ENCODE measurements at regions not wholly inside any gene's neighbourhood (a gene's known extent, or its start where the extent isn't known, plus 50 kb on each side); places are given as distances from the start of the nearest gene placed in this dataset.
A peak's percentile ranks its signal among the peaks of the same experiment; 100 is the strongest.
"Not testable (repeated sequence)": the region's sequence is repeated elsewhere in the genome, so short reads cannot be mapped to it uniquely, and the experiment has no call there.

GRCh38 chr9:115687356-115687755 is 466.2 kb upstream of the PAPPA start:
- H3K27ac ChIP-seq (ENCODE audit: poor library complexity, severe bottlenecking), result no peak overlapping the region
- ATAC-seq (ENCODE audit: low read depth), result no peak

GRCh38 chr9:115689331-115689730 is 464.3 kb upstream of the PAPPA start:
- no peak for TF ChIP-seq CTCF (IDR thresholded peaks at IDR 0.05; ENCODE audit: poor library complexity, severe bottlenecking)
- Histone ChIP-seq H3K27me3 (ENCODE audit: insufficient read depth, poor library complexity, severe bottlenecking) (no peaks in the 10 kb centered on the region), H3K36me3 (ENCODE audit: low read depth) (no peaks in the 10 kb centered on the region), H3K4me3 (ENCODE audit: severe bottlenecking) (no peak overlapping the region), H3K27ac (ENCODE audit: poor library complexity, severe bottlenecking) (peak overlapping the region; percentile 92), H3K4me1 (ENCODE audit: insufficient read depth, poor library complexity, severe bottlenecking) (peaks cover 27% of the 10 kb centered on the region), H3K9me3 (ENCODE audit: severe bottlenecking) (no peaks in the 10 kb centered on the region)
- no peak for DNase-seq (ENCODE audit: low spot score)
- no peak for ATAC-seq (ENCODE audit: low read depth)

More at GRCh38 chr9:115687356-115687755, 466.2 kb upstream of the PAPPA start:
- Histone ChIP-seq H3K4me1 (ENCODE audit: insufficient read depth, poor library complexity, severe bottlenecking) (peaks cover 26% of the 10 kb centered on the region), H3K4me3 (ENCODE audit: severe bottlenecking) (no peak overlapping the region), H3K36me3 (ENCODE audit: low read depth) (no peaks in the 10 kb centered on the region; the same call in 1 of the 2 replicates), H3K9me3 (ENCODE audit: severe bottlenecking) (no peaks in the 10 kb centered on the region), H3K27me3 (ENCODE audit: insufficient read depth, poor library complexity, severe bottlenecking) (no peaks in the 10 kb centered on the region)
- TF ChIP-seq CTCF (IDR thresholded peaks at IDR 0.05; ENCODE audit: poor library complexity, severe bottlenecking), result no peak
- no peak for DNase-seq (ENCODE audit: low spot score)

- Histone ChIP-seq H3K27me3 (ENCODE audit: insufficient read depth, poor library complexity, severe bottlenecking) (no peaks in the 10 kb centered on the region), H3K4me1 (ENCODE audit: insufficient read depth, poor library complexity, severe bottlenecking) (peaks cover 27% of the 10 kb centered on the region), H3K4me3 (ENCODE audit: severe bottlenecking) (no peak overlapping the region), H3K27ac (ENCODE audit: poor library complexity, severe bottlenecking) (peak overlapping the region; percentile 92), H3K36me3 (ENCODE audit: low read depth) (no peaks in the 10 kb centered on the region), H3K9me3 (ENCODE audit: severe bottlenecking) (no peaks in the 10 kb centered on the region)
- DNase-seq (ENCODE audit: low spot score), result no peak
- ATAC-seq (ENCODE audit: low read depth), result peak; percentile 89
- no peak for TF ChIP-seq CTCF (IDR thresholded peaks at IDR 0.05; ENCODE audit: poor library complexity, severe bottlenecking)
These were observed 462.6 kb upstream of the PAPPA start for GRCh38 chr9:115690786-115691496.

GRCh38 chr9:115691693-115692092 is 461.9 kb upstream of the PAPPA start:
- TF ChIP-seq CTCF (IDR thresholded peaks at IDR 0.05; ENCODE audit: poor library complexity, severe bottlenecking), result no peak
- Histone ChIP-seq H3K27ac (ENCODE audit: poor library complexity, severe bottlenecking) (peak overlapping the region; percentile 92), H3K27me3 (ENCODE audit: insufficient read depth, poor library complexity, severe bottlenecking) (no peaks in the 10 kb centered on the region), H3K9me3 (ENCODE audit: severe bottlenecking) (no peaks in the 10 kb centered on the region), H3K4me1 (ENCODE audit: insufficient read depth, poor library complexity, severe bottlenecking) (peaks cover 27% of the 10 kb centered on the region), H3K4me3 (ENCODE audit: severe bottlenecking) (no peak overlapping the region), H3K36me3 (ENCODE audit: low read depth) (no peaks in the 10 kb centered on the region)
- ATAC-seq (ENCODE audit: low read depth) (peak; percentile 66), DNase-seq (ENCODE audit: low spot score) (no peak)

GRCh38 chr9:115692868-115693267 is 460.7 kb upstream of the PAPPA start:
- H3K4me1 ChIP-seq (ENCODE audit: insufficient read depth, poor library complexity, severe bottlenecking), result peaks cover 27% of the 10 kb centered on the region
- not testable (repeated sequence) for ATAC-seq (ENCODE audit: low read depth); DNase-seq (ENCODE audit: low spot score); H3K27me3 ChIP-seq (ENCODE audit: insufficient read depth, poor library complexity, severe bottlenecking); H3K9me3 ChIP-seq (ENCODE audit: severe bottlenecking); H3K4me3 ChIP-seq (ENCODE audit: severe bottlenecking); H3K36me3 ChIP-seq (ENCODE audit: low read depth); H3K27ac ChIP-seq (ENCODE audit: poor library complexity, severe bottlenecking)
